GM23248 (cell line): ENCODE measurements at regions not wholly inside any gene's neighbourhood (a gene's known extent, or its start where the extent isn't known, plus 50 kb on each side); places are given as distances from the start of the nearest gene placed in this dataset.

Source experiments
- DNase-seq: peaks from one replicate; pipeline ENCODE4 v3.0.0-alpha.2; 2015
- H2AFZ ChIP-seq: fragments of 200-600 bp; sonication (generic); 2 replicates; pipeline ENCODE4 v1.6.1; 2016; ENCODE audit warnings: antibody characterized with exemption
- H3F3A ChIP-seq: fragments of 200-600 bp; sonication (generic); 2 replicates; pipeline ENCODE4 v1.6.1; 2016; ENCODE audit warnings: mild to moderate bottlenecking, antibody characterized with exemption, mixed run types; ENCODE audit not compliant: insufficient read depth
- H3K27ac ChIP-seq: fragments of 200-600 bp; sonication (generic); 2 replicates; pipeline ENCODE4 v1.5.1; 2016; ENCODE audit warnings: mild to moderate bottlenecking
- H3K27me3 ChIP-seq: fragments of 200-600 bp; sonication (generic); replicated peaks from 2 replicates; pipeline ENCODE4 v1.6.1; 2016; ENCODE audit warnings: mild to moderate bottlenecking; ENCODE audit not compliant: insufficient read depth
- H3K36me3 ChIP-seq: fragments of 200-600 bp; sonication (generic); 2 replicates; pipeline ENCODE4 v1.6.1; 2016; ENCODE audit warnings: low read depth, mild to moderate bottlenecking
- H3K4me1 ChIP-seq: fragments of 200-600 bp; sonication (generic); 2 replicates; pipeline ENCODE4 v1.6.1; 2016; ENCODE audit warnings: mild to moderate bottlenecking; ENCODE audit not compliant: insufficient read depth
- H3K4me2 ChIP-seq: fragments of 200-600 bp; sonication (generic); one replicate; pipeline ENCODE4 v1.6.1; 2016; ENCODE audit warnings: mild to moderate bottlenecking; ENCODE audit not compliant: unreplicated experiment
- H3K4me3 ChIP-seq: fragments of 200-600 bp; sonication (generic); 2 replicates; pipeline ENCODE4 v1.5.1; 2016; ENCODE audit warnings: mild to moderate bottlenecking
- H3K79me2 ChIP-seq: fragments of 200-600 bp; sonication (generic); 2 replicates; pipeline ENCODE4 v1.6.1; 2016; ENCODE audit warnings: mild to moderate bottlenecking; ENCODE audit not compliant: insufficient read depth
- H3K9ac ChIP-seq: fragments of 200-600 bp; sonication (generic); 2 replicates; pipeline ENCODE4 v1.6.1; 2016; ENCODE audit warnings: mild to moderate bottlenecking
- H3K9me2 ChIP-seq: fragments of 200-600 bp; sonication (generic); 2 replicates; pipeline ENCODE4 v1.6.1; 2016; ENCODE audit warnings: mixed run types, mild to moderate bottlenecking, moderate library complexity; ENCODE audit not compliant: insufficient read depth
- H3K9me3 ChIP-seq: fragments of 200-600 bp; sonication (generic); one replicate; pipeline ENCODE4 v1.6.1; 2017; ENCODE audit warnings: low read depth
- H4K20me1 ChIP-seq: fragments of 200-600 bp; sonication (generic); 2 replicates; pipeline ENCODE4 v1.6.0; 2016; ENCODE audit not compliant: insufficient read depth
- EZH2 ChIP-seq: fragments of 200-600 bp; sonication (generic); IDR thresholded peaks from 2 replicates; pipeline ENCODE4 v1.6.1; 2018; ENCODE audit warnings: antibody characterized with exemption, mild to moderate bottlenecking; ENCODE audit not compliant: insufficient read depth, poor library complexity, severe bottlenecking
- EZH2phosphoT487 ChIP-seq: fragments of 200-600 bp; sonication (generic); IDR thresholded peaks from 2 replicates; pipeline ENCODE4 v1.6.1; 2018; ENCODE audit warnings: antibody characterized with exemption, moderate library complexity, mild to moderate bottlenecking, low read depth; ENCODE audit not compliant: insufficient read depth
- WGBS, 2 experiments: methylation state at CpG; one replicate each; pipeline ENCODE4 v1.1.6; 2015 to 2017; ENCODE audit warnings: low lambda C conversion rate in 2 of 2, low coverage in 1 of 2; ENCODE audit errors: missing lambda C conversion rate in 2 of 2; 5-methylcytosine and 5-hydroxymethylcytosine counted together
- in situ Hi-C: fragments of 300-500 bp; cut with MboI; formaldehyde crosslinking; loops from 2 replicates; pipeline ENCODE4 v1.15.0; 2020

DNA sequence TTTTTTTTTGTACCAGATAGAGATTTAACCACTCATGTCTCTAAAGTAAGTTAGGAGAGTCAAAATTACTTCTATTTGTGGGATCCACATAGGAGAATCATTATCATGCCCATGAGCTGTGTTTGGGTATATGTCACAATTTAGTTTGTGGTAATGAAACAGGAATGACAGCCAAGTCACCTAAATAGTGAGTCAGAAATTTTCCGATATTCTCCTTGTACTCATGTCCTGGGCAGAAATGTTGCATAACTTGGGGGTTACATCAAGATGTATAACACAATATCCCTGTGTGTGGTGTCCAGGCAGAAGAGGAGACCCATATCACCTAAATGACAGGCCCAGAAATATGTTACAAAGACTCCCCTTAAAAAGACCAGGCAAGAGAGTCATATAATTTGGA lies 1181.4 kb upstream of the AMELY start:
- no peaks in the 10 kb centered on the region for H4K20me1 ChIP-seq
- in situ Hi-C loops = no loop called here
- H3K27me3 ChIP-seq = no peaks in the 10 kb centered on the region
- H3K4me3 ChIP-seq = no peak overlapping the region
- TF ChIP-seq EZH2phosphoT487 (no peak), EZH2 (no peak)
- H3K36me3 ChIP-seq = no peaks in the 10 kb centered on the region
- H3F3A ChIP-seq = no peaks in the 10 kb centered on the region
- no peak overlapping the region for H2AFZ ChIP-seq
- no peak overlapping the region for H3K9ac ChIP-seq
- WGBS, 2 experiments = 0% methylated on average over 1 of the region's 1 CpG
- no peaks in the 10 kb centered on the region for H3K9me3 ChIP-seq
- H3K27ac ChIP-seq = no peak overlapping the region
- no peak overlapping the region for H3K4me2 ChIP-seq
- peak; percentile 60 for DNase-seq
- no peaks in the 10 kb centered on the region for H3K79me2 ChIP-seq
- no peaks in the 10 kb centered on the region for H3K9me2 ChIP-seq
- peaks cover 5% of the 10 kb centered on the region; the same call in 1 of the 2 replicates for H3K4me1 ChIP-seq

DNA sequence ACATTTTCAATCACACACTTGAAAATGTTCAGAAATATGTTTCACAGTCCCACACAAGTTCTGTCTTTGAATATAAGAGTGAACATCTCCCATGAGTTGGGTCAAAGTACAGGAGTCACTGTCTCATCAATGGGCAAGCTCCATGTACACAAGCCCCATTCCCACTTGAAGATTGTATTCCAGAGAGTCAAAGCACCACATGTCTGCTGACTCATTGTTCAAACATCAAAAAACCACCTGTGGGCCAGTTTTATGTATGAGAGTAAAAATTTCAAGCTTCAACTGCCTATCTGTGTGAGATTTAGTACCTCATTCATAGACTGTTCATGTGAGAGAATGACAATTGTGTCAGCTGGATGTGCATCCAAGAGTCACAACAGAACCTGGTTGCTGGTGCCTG lies 1174.4 kb upstream of the AMELY start:
- no peak for DNase-seq
- H3K27me3 ChIP-seq = no peaks in the 10 kb centered on the region
- H3K9me2 ChIP-seq = no peaks in the 10 kb centered on the region
- no peaks in the 10 kb centered on the region for H3K79me2 ChIP-seq
- H3K4me1 ChIP-seq = no peaks in the 10 kb centered on the region
- TF ChIP-seq EZH2 (no peak), EZH2phosphoT487 (no peak)
- H3K36me3 ChIP-seq = no peaks in the 10 kb centered on the region
- H3K27ac ChIP-seq = no peak overlapping the region
- H4K20me1 ChIP-seq = no peaks in the 10 kb centered on the region
- H3K4me3 ChIP-seq = no peak overlapping the region
- no peaks in the 10 kb centered on the region for H3F3A ChIP-seq
- H3K9ac ChIP-seq = no peak overlapping the region
- in situ Hi-C loops = no loop called here
- no peaks in the 10 kb centered on the region for H3K9me3 ChIP-seq
- no peak overlapping the region for H3K4me2 ChIP-seq
- no peak overlapping the region for H2AFZ ChIP-seq

DNA sequence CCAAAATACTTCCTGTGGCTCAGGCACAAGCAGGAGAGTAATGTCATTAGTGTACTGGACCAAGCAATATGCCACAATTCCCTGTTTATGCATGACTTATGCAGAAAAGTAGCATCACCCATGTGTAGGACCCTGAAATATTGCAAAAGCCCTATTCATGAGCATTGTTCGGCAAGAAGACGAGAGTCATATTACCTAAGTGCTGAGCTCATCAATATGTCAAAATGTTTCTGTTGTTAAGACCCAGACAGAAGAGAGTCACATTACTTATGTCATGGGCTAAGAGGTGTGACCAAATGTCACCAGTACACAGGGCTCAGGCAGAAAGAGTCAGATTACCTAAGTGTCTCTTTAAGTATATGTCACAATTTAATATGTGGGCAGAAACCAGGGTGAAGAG lies 1172.6 kb upstream of the AMELY start:
- Histone ChIP-seq H4K20me1 (no peaks in the 10 kb centered on the region), H3K27ac (no peak overlapping the region), H3K27me3 (no peaks in the 10 kb centered on the region), H3K9ac (no peak overlapping the region), H3K36me3 (no peaks in the 10 kb centered on the region), H3K79me2 (no peaks in the 10 kb centered on the region), H3K9me2 (no peaks in the 10 kb centered on the region), H3K4me2 (no peak overlapping the region), H3K4me3 (no peak overlapping the region), H3F3A (no peaks in the 10 kb centered on the region), H3K4me1 (no peaks in the 10 kb centered on the region), H3K9me3 (no peaks in the 10 kb centered on the region), H2AFZ (no peak overlapping the region)
- in situ Hi-C loops = no loop called here
- TF ChIP-seq EZH2phosphoT487 = no peak
- no peak for TF ChIP-seq EZH2
- DNase-seq = no peak
- WGBS, 2 experiments = 88 to 94% methylated on average over 2 of the region's 2 CpGs

DNA sequence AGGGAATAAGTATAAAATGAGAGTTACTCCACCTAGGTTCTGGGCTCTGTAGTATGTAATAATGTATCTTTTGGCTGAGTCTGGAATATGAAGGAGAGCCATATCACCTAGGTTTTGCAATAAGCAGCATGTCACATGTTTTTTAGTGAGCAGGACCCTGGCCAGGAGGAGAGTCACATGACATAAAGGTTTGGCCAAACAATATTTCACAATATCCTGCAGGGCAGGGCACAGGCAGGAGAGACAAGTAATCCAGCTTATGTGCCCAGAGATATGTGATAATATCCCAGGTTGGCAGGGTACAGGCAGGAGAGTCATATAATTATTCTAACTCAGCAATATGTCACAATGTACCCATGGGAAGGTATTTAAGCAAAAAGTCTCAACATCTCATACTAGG lies 1169.6 kb upstream of the AMELY start:
- Histone ChIP-seq H4K20me1 (no peaks in the 10 kb centered on the region), H3K9me2 (no peaks in the 10 kb centered on the region), H3K4me2 (no peak overlapping the region), H3K36me3 (no peaks in the 10 kb centered on the region), H3K27ac (no peak overlapping the region), H3K27me3 (no peaks in the 10 kb centered on the region), H3F3A (no peaks in the 10 kb centered on the region), H3K4me3 (no peak overlapping the region), H2AFZ (no peak overlapping the region), H3K4me1 (no peaks in the 10 kb centered on the region), H3K9me3 (no peaks in the 10 kb centered on the region), H3K79me2 (no peaks in the 10 kb centered on the region), H3K9ac (no peak overlapping the region)
- DNase-seq = no peak
- in situ Hi-C loops = no loop called here
- TF ChIP-seq EZH2phosphoT487 (no peak), EZH2 (no peak)

DNA sequence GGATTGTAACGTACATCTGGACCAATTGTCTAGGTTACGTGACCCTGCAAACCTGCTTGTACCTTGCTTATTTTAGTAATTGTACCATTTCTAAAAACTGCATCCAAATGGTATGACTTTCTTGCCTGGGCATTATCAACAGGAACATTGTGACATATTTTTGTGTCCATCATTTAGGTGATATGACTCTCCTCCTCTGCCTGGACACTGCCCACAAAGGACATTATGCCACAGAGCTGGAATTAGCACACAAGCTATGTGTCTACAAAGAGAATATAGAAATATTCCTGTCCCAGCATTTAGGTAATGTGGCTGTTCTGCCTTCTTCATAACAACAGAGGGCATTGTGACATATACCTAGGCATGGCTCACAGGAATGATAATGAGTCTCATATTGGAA lies 1153.7 kb upstream of the AMELY start:
- 67 to 70% methylated on average over 2 of the region's 2 CpGs for WGBS, 2 experiments

More for the DNA sequence above, 1153.7 kb upstream of the AMELY start:
- H2AFZ ChIP-seq = no peak overlapping the region
- H3K9me2 ChIP-seq = no peaks in the 10 kb centered on the region
- H3K4me1 ChIP-seq = no peaks in the 10 kb centered on the region
- H3K4me3 ChIP-seq = no peak overlapping the region
- H3K79me2 ChIP-seq = no peaks in the 10 kb centered on the region
- no peaks in the 10 kb centered on the region for H3K36me3 ChIP-seq
- TF ChIP-seq EZH2 (no peak), EZH2phosphoT487 (no peak)
- no peak overlapping the region for H3K4me2 ChIP-seq
- in situ Hi-C loops = no loop called here
- no peaks in the 10 kb centered on the region for H3F3A ChIP-seq
- H3K27me3 ChIP-seq = no peaks in the 10 kb centered on the region
- H3K27ac ChIP-seq = no peak overlapping the region
- no peaks in the 10 kb centered on the region for H3K9me3 ChIP-seq
- no peak overlapping the region for H3K9ac ChIP-seq
- no peak for DNase-seq
- no peaks in the 10 kb centered on the region for H4K20me1 ChIP-seq
